ENCODE measurements at regions not wholly inside any gene's neighbourhood (a gene's known extent, or its start where the extent isn't known, plus 50 kb on each side); places are given as distances from the start of the nearest gene placed in this dataset.
A peak's percentile ranks its signal among the peaks of the same experiment; 100 is the strongest.

- H3K4me3 ChIP-seq (ENCODE audit: low read depth, low read length) = no peak overlapping the region
- TF ChIP-seq, protein P1, sequence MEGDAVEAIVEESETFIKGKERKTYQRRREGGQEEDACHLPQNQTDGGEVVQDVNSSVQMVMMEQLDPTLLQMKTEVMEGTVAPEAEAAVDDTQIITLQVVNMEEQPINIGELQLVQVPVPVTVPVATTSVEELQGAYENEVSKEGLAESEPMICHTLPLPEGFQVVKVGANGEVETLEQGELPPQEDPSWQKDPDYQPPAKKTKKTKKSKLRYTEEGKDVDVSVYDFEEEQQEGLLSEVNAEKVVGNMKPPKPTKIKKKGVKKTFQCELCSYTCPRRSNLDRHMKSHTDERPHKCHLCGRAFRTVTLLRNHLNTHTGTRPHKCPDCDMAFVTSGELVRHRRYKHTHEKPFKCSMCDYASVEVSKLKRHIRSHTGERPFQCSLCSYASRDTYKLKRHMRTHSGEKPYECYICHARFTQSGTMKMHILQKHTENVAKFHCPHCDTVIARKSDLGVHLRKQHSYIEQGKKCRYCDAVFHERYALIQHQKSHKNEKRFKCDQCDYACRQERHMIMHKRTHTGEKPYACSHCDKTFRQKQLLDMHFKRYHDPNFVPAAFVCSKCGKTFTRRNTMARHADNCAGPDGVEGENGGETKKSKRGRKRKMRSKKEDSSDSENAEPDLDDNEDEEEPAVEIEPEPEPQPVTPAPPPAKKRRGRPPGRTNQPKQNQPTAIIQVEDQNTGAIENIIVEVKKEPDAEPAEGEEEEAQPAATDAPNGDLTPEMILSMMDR (conservative IDR thresholded peaks at IDR 0.05; ENCODE audit: low read depth, low read length) = no peak
- no peak for DNase-seq (ENCODE audit: low read depth)
These were observed 120.0 kb downstream of the S1PR1 start for GRCh38 chr1:101356604-101357443.

DNA sequence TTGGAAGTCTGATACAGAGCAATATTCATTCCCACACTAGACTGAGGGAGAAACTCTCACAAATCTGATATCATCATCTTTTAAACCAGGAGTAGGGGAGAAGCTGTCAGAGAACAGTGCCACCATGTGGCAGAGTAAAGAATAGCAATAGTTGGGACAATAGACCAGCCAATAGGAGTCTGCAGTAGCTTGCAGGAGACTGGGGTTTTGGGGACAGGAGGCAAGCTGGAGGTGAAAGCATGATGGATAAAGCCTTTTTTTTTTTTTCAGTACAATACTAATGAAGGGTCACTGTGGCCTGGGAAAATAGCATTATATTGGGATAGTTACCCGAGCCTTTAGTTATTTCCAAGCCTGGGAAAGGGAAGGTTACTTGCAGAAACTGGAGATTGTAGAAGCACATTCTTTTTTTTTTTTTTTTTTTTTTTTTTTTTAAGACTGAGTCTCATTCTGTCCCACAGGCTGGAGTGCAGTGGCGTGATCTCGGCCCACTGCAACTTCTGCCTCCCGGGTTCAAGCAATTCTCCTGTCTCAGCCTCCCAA is 120.7 kb downstream of the S1PR1 start:
- TF ChIP-seq, protein P1 (conservative IDR thresholded peaks at IDR 0.05; ENCODE audit: low read depth, low read length) = peak; percentile 87
- DNase-seq (ENCODE audit: low read depth) = peak; percentile 23

GRCh38 chr1:101360506-101360905 is 123.7 kb downstream of the S1PR1 start:
- no peak overlapping the region for H3K4me3 ChIP-seq (ENCODE audit: low read depth, low read length)
- no peak for DNase-seq (ENCODE audit: low read depth)
- TF ChIP-seq, protein P1 (conservative IDR thresholded peaks at IDR 0.05; ENCODE audit: low read depth, low read length) = no peak

More for the DNA sequence above, 120.7 kb downstream of the S1PR1 start:
- H3K4me3 ChIP-seq (ENCODE audit: low read depth, low read length) = no peak overlapping the region

DNA sequence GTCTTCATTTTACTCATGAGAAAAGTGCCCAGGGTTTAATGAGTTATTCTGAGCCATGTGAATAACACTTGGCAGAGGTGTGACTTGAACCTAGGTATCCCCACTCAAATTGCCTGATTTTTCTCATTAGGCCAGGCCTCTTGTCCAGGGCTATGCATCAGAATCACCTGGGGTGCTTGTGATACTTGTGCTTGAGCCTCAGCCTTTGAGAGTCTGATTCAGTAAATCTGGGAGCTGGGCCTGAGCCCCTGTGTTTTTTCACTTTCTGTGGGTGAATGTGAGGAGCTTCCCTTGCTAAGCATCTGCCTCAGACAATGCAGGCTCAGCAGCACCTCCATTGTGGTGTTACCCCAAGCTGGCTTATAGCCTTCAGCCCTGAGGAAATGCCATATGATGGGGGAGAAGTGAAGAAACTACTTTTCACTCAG is 127.1 kb downstream of the S1PR1 start:
- TF ChIP-seq, protein P1 (conservative IDR thresholded peaks at IDR 0.05; ENCODE audit: low read depth, low read length) = no peak
- no peak overlapping the region for H3K4me3 ChIP-seq (ENCODE audit: low read depth, low read length)
- no peak for DNase-seq (ENCODE audit: low read depth)

- no peak for DNase-seq (ENCODE audit: low read depth)
- no peak overlapping the region for H3K4me3 ChIP-seq (ENCODE audit: low read depth, low read length)
- TF ChIP-seq, protein P1 (conservative IDR thresholded peaks at IDR 0.05; ENCODE audit: low read depth, low read length) = no peak
These were observed 127.7 kb downstream of the S1PR1 start for GRCh38 chr1:101364370-101365120.

DNA sequence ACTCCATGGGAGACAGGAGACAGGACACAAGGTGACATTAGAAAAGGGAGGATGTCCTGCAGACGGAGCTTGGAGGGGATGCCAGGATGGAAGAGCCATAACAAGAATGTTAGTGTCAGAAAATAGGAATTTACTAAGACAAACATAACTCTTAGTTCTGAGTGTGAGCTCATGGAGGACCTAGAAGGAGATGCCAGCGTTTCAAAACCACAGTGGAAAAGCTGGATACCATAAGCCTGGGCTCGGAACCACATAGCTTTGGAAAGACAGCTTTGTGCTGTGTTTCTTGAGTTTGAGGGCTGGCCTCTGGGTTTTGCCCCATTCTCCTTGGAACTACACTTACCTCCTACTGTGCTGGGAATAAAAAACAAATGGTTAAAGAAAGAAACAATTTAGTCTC is 128.4 kb downstream of the S1PR1 start:
- TF ChIP-seq, protein P1 (conservative IDR thresholded peaks at IDR 0.05; ENCODE audit: low read depth, low read length) = no peak
- no peak overlapping the region for H3K4me3 ChIP-seq (ENCODE audit: low read depth, low read length)
- DNase-seq (ENCODE audit: low read depth) = no peak

Data from epithelial cell of proximal tubule (primary cell).